ENCODE measurements at regions not wholly inside any gene's neighbourhood (a gene's known extent, or its start where the extent isn't known, plus 50 kb on each side); places are given as distances from the start of the nearest gene placed in this dataset.

GRCh38 chr14:84643446-84643845 is 886.5 kb upstream of the FLRT2 start:
- Histone ChIP-seq H3K27me3 (ENCODE audit: control insufficient read depth in 2 of 2, insufficient read depth in 2 of 2, low read length in 2 of 2) (no peaks in the 10 kb centered on the region), H3K4me3 (replicated peaks in 1 of 3; ENCODE audit: insufficient read depth in 1 of 3, low read depth in 1 of 3, low read length in 3 of 3) (no peak overlapping the region), H2AFZ (ENCODE audit: low read depth, low read length) (no peak overlapping the region), H3K4me1 (ENCODE audit: control insufficient read depth, extremely low read depth, insufficient read depth, low read length) (no peaks in the 10 kb centered on the region), H3K27ac (ENCODE audit: insufficient read depth, low read depth, low read length) (no peak overlapping the region), H3K36me3 (ENCODE audit: control insufficient read depth in 2 of 2, extremely low read depth in 1 of 2, insufficient read depth in 2 of 2, low read length in 2 of 2) (no peaks in the 10 kb centered on the region), H3K4me2 (ENCODE audit: insufficient read depth, low read length) (no peak overlapping the region), H3K9ac (replicated peaks; ENCODE audit: extremely low read depth, insufficient read depth, low read length) (no peak overlapping the region), H3K79me2 (ENCODE audit: control insufficient read depth, insufficient read depth, low read length) (no peaks in the 10 kb centered on the region), H3K9me3 (replicated peaks; ENCODE audit: control insufficient read depth, insufficient read depth, low read length) (no peaks in the 10 kb centered on the region), H4K20me1 (replicated peaks; ENCODE audit: control insufficient read depth, extremely low read depth, insufficient read depth, low read length) (no peaks in the 10 kb centered on the region), H3K9me1 (replicated peaks; ENCODE audit: control insufficient read depth, extremely low read depth, insufficient read depth, low read length) (no peaks in the 10 kb centered on the region)
- no peak for FAIRE-seq
- ChIA-PET POLR2A (no interaction called here), CTCF (no interaction called here)
- dilution Hi-C loops (cut with MboI; ENCODE audit: extremely low pct_ligation_motif_present, low sequenced_read_pairs) (no loop called here), intact Hi-C loops (cut with micrococcal nuclease) (no loop called here)
- no TSS peak for BruUV-seq (replicated peaks)
- no peak for DNase-seq (ENCODE audit: low read depth, low spot score)
- TF ChIP-seq CTCF (IDR thresholded peaks at IDR 0.05; ENCODE audit: extremely low read depth in 1 of 2, insufficient read depth in 1 of 2, low read depth in 1 of 2, low read length in 2 of 2) (no peak), MAX (IDR thresholded peaks at IDR 0.05; ENCODE audit: insufficient read depth, insufficient read length) (no peak), FOS (IDR thresholded peaks at IDR 0.05; ENCODE audit: borderline replicate concordance, insufficient read depth, low read length) (no peak), MYC (IDR thresholded peaks at IDR 0.05; ENCODE audit: low read depth, low read length) (no peak), EZH2 (IDR thresholded peaks at IDR 0.05; ENCODE audit: borderline replicate concordance, low read depth, low read length, severe bottlenecking) (no peak), JUN (IDR thresholded peaks at IDR 0.05; ENCODE audit: borderline replicate concordance, insufficient read depth, insufficient read length, low read depth) (no peak), GATA2 (IDR thresholded peaks at IDR 0.05; ENCODE audit: insufficient read depth, insufficient read length, low read depth, low read length) (no peak), POLR2AphosphoS5 (IDR thresholded peaks at IDR 0.05; ENCODE audit: insufficient read depth, low read depth, low read length) (no peak), POLR2A (IDR thresholded peaks at IDR 0.05; ENCODE audit: low read depth, low read length) (no peak)
